Muscle of back (tissue), 3 donors: ENCODE measurements at regions not wholly inside any gene's neighbourhood (a gene's known extent, or its start where the extent isn't known, plus 50 kb on each side); places are given as distances from the start of the nearest gene placed in this dataset.
A peak's percentile ranks its signal among the peaks of the same experiment; 100 is the strongest.
"Not testable (repeated sequence)": the region's sequence is repeated elsewhere in the genome, so short reads cannot be mapped to it uniquely, and the experiment has no call there.

Experiments
- DNase-seq, 3 donors: peaks; one replicate each; pipeline versions ENCODE4 v3.0.0 to v3.0.0-alpha.2; 2013

GRCh38 chr18:29871246-29871645 is 1171.3 kb downstream of the DSC3 start:
- DNase-seq = no peak

DNA sequence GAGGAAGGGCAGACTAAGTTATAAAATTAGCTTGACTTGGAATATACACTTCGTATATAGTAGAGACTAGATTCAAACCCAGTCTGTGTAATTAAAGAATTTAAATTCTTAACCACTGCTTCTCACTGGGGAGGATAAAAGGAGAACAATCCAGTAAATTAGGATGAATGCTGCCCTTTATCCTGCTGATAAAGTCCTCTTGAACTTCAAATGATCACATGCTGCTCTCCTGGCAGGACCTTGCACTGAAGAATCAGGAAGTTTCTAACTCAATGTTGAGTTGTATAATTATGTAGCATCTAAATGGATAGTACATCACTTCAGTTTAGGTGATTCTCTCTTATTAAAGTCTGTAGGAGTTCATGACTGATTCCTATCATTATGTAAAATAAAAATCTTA is 1179.7 kb downstream of the DSC3 start:
- DNase-seq = no peak

DNA sequence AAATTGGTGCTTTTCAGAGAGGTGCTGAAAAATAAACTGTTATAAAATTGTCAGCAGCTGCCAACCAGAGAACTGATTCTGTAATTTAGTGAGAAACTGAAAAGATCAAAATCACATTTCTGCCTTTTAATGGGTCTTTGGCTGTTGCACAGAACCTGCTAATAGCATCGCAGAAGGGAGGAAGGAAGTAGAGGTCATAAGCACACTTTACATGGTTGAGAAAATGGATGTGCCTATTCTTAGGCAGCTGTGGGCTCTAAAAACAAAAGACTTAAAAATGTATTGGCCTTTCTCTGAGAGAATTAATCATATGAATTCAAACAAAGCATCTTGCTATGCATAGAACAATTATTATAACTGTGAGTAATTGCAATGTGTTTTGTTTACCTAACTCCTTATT is 1186.9 kb downstream of the DSC3 start:
- DNase-seq = no peak

DNA sequence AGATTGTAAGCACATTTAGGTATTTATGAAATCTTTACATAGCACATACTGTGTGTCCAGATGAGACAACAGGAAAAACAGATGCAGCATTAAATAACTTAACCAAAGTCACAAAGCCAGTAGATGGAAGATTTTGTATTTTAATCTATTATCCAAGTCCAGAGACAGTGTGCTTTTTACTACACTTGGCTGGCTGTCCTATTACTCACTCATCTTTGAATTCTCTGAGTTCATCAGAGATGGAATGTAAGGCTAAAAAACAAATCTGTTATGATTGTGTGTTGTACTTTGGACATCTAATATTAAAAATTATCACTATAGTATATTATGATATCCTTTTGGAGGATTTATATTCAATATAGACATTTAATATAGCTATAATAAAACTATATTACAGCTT is 1189.4 kb downstream of the DSC3 start:
- no peak for DNase-seq

GRCh38 chr18:29849144-29849543 is 1193.4 kb downstream of the DSC3 start:
- no peak for DNase-seq

DNA sequence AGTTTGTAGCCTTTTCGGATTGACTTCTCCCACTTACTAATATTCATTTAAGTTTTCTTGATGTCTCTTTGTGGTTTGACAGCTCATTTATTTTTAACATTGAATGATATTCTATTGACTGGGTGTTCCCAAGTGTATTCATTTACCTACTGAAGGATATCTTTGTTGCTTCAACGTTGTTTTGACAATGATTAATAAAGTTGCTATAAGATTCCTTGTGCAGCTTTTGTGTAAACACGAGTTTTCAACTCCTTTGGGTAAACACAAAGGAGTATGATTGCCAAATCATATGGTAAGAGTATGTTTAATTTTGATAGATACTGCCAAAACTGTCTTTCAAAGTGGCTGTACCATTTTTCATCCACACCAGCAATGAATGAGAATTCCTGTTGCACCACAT is 1200.9 kb downstream of the DSC3 start:
- DNase-seq = no peak

DNA sequence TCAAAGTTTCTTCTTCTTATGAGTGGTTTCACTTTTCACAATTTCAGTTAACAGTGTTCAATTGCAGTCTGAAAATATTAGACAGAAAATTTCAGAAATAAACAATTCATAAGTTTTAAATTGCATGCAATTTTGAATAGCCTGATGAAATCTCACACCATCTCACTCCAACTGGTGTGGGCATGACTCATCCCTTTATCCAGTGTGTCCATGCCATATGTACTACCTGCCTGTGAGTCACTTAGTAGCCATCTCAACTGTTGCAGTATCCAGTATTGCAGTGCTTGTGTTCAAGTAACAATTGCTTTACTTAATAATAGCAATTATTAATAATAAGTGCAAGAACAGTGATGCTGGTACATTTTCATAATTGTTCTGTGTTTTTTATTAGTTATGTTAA is 1202.5 kb downstream of the DSC3 start:
- peak in 1 of 3 donors; percentile 7 for DNase-seq

DNA sequence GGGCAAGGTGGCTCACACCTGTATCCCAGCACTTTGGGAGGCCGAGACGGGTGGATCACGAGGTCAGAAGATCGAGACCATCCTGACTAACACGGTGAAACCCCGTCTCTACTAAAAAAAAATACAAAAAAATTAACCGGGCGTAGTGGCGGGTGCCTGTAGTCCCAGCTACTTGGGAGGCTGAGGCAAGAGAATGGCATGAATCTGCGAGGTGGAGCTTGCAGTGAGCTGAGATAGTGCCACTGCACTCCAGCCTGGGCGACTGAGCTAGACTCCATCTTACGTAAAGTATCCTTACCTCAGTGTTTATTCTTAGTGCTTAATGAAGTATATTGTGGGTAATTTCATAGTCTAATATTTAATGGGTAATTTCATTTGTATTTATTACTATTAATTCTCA is 1203.6 kb downstream of the DSC3 start:
- DNase-seq = not testable (repeated sequence)

- DNase-seq = no peak
These were observed 1204.0 kb downstream of the DSC3 start for GRCh38 chr18:29838556-29838955.

DNA sequence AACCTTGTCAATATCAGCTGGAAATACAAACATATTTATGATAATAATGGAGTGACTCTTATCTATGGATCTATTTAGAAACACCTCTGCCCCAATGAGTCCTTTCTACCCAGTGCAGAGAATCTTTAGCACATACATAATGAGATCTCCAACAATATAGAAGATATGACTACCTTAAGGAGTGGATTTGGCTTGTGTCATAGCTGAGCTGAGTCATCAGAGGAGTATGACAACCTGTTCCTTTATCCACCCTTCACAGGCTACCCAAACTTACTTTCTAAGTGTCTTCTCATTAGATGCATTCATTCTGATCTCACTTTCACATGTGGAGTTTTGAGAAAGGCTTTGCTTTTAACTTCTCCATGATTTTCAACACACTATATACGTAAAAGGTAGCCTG is 1218.9 kb downstream of the DSC3 start:
- no peak for DNase-seq

DNA sequence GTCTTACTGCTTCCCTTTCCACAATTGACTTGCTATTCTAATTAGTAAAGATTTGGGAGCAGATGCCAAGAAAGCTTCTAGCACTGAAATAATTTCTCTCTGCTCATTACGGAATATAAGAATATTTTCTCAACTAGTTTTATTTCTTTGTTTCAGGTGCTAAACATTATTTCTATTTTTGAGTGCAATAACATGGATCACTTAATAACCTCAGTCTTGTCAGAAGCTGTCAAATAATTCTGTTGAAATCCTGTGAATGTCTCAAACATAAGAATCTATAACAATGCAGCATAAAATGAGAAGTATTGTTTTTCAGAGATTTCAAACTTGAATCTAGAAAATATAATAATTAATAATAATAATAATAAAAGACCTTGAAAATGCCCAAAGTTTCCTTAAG is 1221.0 kb downstream of the DSC3 start:
- no peak for DNase-seq

DNA sequence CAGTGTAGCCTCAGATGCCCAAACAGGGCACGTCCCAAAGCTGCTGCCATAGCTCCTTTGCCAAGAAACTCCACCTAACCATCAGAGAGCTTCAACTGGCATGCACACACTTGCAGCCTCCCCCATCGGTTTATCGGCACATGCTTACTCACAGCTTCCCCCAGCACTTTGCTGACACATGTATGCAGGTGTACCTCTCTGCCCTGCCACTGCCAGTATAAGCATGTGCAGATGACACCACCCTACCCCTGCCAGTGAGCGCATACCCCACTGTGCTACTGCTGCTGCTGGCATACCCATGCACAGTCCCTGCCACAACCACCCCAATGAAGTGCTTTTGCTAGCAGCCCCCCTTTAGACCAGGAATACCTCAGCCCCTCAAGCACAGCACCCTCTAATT is 1231.0 kb downstream of the DSC3 start:
- no peak for DNase-seq

- DNase-seq = no peak
These were observed 1261.7 kb downstream of the DSC3 start for GRCh38 chr18:29780816-29781215.

- no peak for DNase-seq
These were observed 1263.4 kb downstream of the DSC3 start for GRCh38 chr18:29779096-29779495.

- no peak for DNase-seq
These were observed 1289.2 kb downstream of the DSC3 start for GRCh38 chr18:29753379-29753778.

DNA sequence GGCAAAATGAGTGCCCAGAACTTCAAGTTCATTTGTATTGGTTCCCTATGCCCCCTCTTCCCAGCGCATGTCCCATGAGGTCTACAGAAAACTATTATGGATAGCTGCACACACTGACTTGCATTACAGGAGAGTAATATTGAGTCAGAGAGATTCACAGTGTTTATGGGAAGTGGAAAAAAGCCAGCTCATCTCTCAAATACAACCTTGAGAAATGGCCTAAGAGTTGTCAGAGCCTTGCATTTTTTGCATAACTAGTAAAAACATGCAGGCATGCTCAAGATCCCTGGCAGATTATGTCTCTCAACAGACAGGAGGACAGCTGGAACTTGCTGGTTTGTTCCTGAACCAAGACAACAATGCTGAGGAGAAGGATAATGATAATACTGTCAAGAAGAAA is 1292.8 kb downstream of the DSC3 start:
- DNase-seq = peak in 1 of 3 donors; percentile 8

DNA sequence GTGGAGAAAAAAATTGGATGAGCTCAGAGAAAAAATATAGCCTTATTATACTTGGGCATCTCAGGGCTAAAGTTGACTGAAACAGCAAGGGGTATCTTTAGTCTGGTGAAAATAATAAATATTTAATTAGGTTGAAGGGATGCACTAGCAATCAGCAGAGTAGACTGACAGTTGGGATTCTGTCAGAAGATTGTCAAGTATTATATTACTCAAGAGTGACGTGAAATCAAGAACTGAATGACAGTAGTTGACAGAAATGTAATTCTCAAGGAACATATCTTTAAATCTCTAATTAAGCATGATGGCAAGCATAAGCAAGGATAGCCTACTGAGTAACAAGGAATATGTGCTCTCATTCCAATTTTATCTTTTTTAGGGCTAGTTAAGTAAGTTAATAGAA is 1301.1 kb downstream of the DSC3 start:
- DNase-seq = no peak

- no peak for DNase-seq
These were observed 1304.9 kb downstream of the DSC3 start for GRCh38 chr18:29737620-29738019.

- DNase-seq = no peak
These were observed 1305.4 kb downstream of the DSC3 start for GRCh38 chr18:29737190-29737589.

DNA sequence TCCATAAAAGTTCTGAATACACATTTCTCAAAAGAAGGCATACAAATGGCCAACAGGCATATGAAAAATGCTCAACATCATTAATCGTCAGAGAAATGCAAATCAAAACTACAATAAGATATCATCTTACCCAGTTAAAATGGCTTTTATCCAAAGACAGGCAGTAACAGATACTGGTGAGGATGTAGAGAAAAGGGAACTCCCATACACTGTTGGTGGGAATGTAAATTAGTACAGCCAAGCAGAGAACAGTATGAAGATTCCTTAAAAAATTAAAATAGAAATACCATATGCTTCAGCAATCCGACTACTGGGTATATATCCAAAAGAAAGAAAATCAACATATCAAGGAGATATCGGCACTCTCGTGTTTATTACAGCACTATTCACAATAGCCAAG is 1312.5 kb downstream of the DSC3 start:
- no peak for DNase-seq

GRCh38 chr18:29726646-29727045 is 1315.9 kb downstream of the DSC3 start:
- DNase-seq = no peak

DNA sequence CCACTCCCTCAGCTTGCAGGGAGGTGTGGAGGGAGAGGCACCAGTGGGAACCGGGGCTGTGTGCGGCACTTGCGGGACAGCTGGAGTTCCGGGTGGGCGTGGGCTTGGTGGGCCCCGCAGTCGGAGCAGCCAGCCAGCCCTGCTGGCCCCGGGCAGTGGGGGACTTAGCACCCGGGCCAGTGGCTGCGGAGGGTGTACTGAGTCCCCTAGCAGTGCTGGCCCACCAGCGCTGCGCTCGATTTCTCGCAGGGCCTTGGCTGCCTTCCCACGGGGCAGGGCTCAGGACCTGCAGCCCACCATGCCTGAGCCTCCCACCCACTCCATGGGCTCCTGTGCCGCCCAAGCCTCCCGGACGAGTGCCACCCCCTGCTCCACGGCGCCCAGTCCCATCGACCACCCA is 1319.1 kb downstream of the DSC3 start:
- not testable (repeated sequence) for DNase-seq

GRCh38 chr18:29715960-29716359 is 1326.6 kb downstream of the DSC3 start:
- DNase-seq = not testable (repeated sequence)

- peak in 2 of 3 donors; percentile 2 to 6 for DNase-seq
These were observed 1329.8 kb downstream of the DSC3 start for GRCh38 chr18:29712785-29713184.

GRCh38 chr18:29711932-29712331 is 1330.6 kb downstream of the DSC3 start:
- DNase-seq = no peak
